ENCODE measurements at regions not wholly inside any gene's neighbourhood (a gene's known extent, or its start where the extent isn't known, plus 50 kb on each side); places are given as distances from the start of the nearest gene placed in this dataset.

- H3K4me3 Mint-ChIP-seq, result no peak overlapping the region
- no peaks in the 10 kb centered on the region for H3K27me3 ChIP-seq (replicated peaks in 1 of 2; ENCODE audit: control insufficient read depth in 2 of 2, extremely low read depth in 1 of 2, insufficient read depth in 2 of 2, low read length in 1 of 2)
- ATAC-seq (replicated peaks in 1 of 4) (no peak), DNase-seq (no peak)
- no peak overlapping the region for H3K27ac ChIP-seq (ENCODE audit: low read length)
- no peak overlapping the region for H3K27ac Mint-ChIP-seq
- H3K9me3 ChIP-seq, result no peaks in the 10 kb centered on the region
- H3K9me3 Mint-ChIP-seq, result peaks cover 0 to 24% (median 6%) of the 10 kb centered on the region in 3 donors
- H3K36me3 Mint-ChIP-seq, result no peaks in the 10 kb centered on the region
- ChIA-PET POLR2A (no interaction called here), CTCF (no interaction called here)
- H3K4me1 ChIP-seq (ENCODE audit: control insufficient read depth in 1 of 2, extremely low read depth in 1 of 2, insufficient read depth in 2 of 2, low read length in 2 of 2), result no peaks in the 10 kb centered on the region
- H3K4me1 Mint-ChIP-seq, result no peaks in the 10 kb centered on the region
- 57% methylated on average over 1 of the region's 3 CpGs for WGBS (ENCODE audit: insufficient coverage)
- no peaks in the 10 kb centered on the region for H3K27me3 Mint-ChIP-seq
- H3K36me3 ChIP-seq (ENCODE audit: control insufficient read depth in 2 of 2, extremely low read depth in 1 of 2, insufficient read depth in 1 of 2, low read length in 1 of 2), result no peaks in the 10 kb centered on the region
- no peak overlapping the region for H3K4me3 ChIP-seq (ENCODE audit: control insufficient read depth in 1 of 2, extremely low read depth in 1 of 2, low read length in 1 of 2)
Observed at GRCh38 chr21:16676391-16676790, 836.5 kb upstream of the CXADR start.

- Mint-ChIP-seq H3K27me3 (no peaks in the 10 kb centered on the region), H3K36me3 (no peaks in the 10 kb centered on the region), H3K27ac (no peak overlapping the region), H3K4me3 (no peak overlapping the region), H3K9me3 (peaks cover 0 to 13% (median 13%) of the 10 kb centered on the region in 3 donors), H3K4me1 (no peaks in the 10 kb centered on the region)
- POLR2A ChIA-PET, result no interaction called here
- H3K9me3 ChIP-seq, result no peaks in the 10 kb centered on the region
- no peaks in the 10 kb centered on the region for H3K36me3 ChIP-seq (ENCODE audit: control insufficient read depth in 2 of 2, extremely low read depth in 1 of 2, insufficient read depth in 1 of 2, low read length in 1 of 2)
- no peaks in the 10 kb centered on the region for H3K4me1 ChIP-seq (ENCODE audit: control insufficient read depth in 1 of 2, extremely low read depth in 1 of 2, insufficient read depth in 2 of 2, low read length in 2 of 2)
- no peak for DNase-seq
- no peak overlapping the region for H3K27ac ChIP-seq (ENCODE audit: low read length)
- no peak overlapping the region for H3K4me3 ChIP-seq (ENCODE audit: control insufficient read depth in 1 of 2, extremely low read depth in 1 of 2, low read length in 1 of 2)
- H3K27me3 ChIP-seq (replicated peaks in 1 of 2; ENCODE audit: control insufficient read depth in 2 of 2, extremely low read depth in 1 of 2, insufficient read depth in 2 of 2, low read length in 1 of 2), result no peaks in the 10 kb centered on the region
- WGBS (ENCODE audit: insufficient coverage), result 40% methylated on average over 1 of the region's 3 CpGs
- ATAC-seq (replicated peaks in 1 of 4), result no peak
- CTCF ChIA-PET, result no interaction called here
Observed at GRCh38 chr21:16678429-16679160, 834.2 kb upstream of the CXADR start.

GRCh38 chr21:16695074-16695473, 817.8 kb upstream of the CXADR start:
- Mint-ChIP-seq H3K9me3 (peaks cover 10 to 39% (median 23%) of the 10 kb centered on the region in 3 donors), H3K4me1 (no peaks in the 10 kb centered on the region), H3K36me3 (no peaks in the 10 kb centered on the region), H3K27me3 (no peaks in the 10 kb centered on the region), H3K27ac (no peak overlapping the region), H3K4me3 (no peak overlapping the region)
- no peak overlapping the region for H3K4me3 ChIP-seq (ENCODE audit: control insufficient read depth in 1 of 2, extremely low read depth in 1 of 2, low read length in 1 of 2)
- H3K27me3 ChIP-seq (replicated peaks in 1 of 2; ENCODE audit: control insufficient read depth in 2 of 2, extremely low read depth in 1 of 2, insufficient read depth in 2 of 2, low read length in 1 of 2), result no peaks in the 10 kb centered on the region
- no peak overlapping the region for H3K27ac ChIP-seq (ENCODE audit: low read length)
- DNase-seq (no peak), ATAC-seq (replicated peaks in 1 of 4) (no peak)
- H3K4me1 ChIP-seq (ENCODE audit: control insufficient read depth in 1 of 2, extremely low read depth in 1 of 2, insufficient read depth in 2 of 2, low read length in 2 of 2), result no peaks in the 10 kb centered on the region
- ChIA-PET CTCF (no interaction called here), POLR2A (no interaction called here)
- H3K9me3 ChIP-seq, result no peaks in the 10 kb centered on the region
- no peaks in the 10 kb centered on the region for H3K36me3 ChIP-seq (ENCODE audit: control insufficient read depth in 2 of 2, extremely low read depth in 1 of 2, insufficient read depth in 1 of 2, low read length in 1 of 2)
- 71% methylated on average over 1 of the region's 2 CpGs for WGBS (ENCODE audit: insufficient coverage)

- H3K36me3 ChIP-seq (ENCODE audit: control insufficient read depth in 2 of 2, extremely low read depth in 1 of 2, insufficient read depth in 1 of 2, low read length in 1 of 2), result no peaks in the 10 kb centered on the region
- H3K9me3 ChIP-seq, result no peaks in the 10 kb centered on the region
- no peaks in the 10 kb centered on the region for H3K27me3 ChIP-seq (replicated peaks in 1 of 2; ENCODE audit: control insufficient read depth in 2 of 2, extremely low read depth in 1 of 2, insufficient read depth in 2 of 2, low read length in 1 of 2)
- ChIA-PET CTCF (no interaction called here), POLR2A (no interaction called here)
- H3K4me1 Mint-ChIP-seq, result no peaks in the 10 kb centered on the region
- H3K27ac Mint-ChIP-seq, result no peak overlapping the region
- no peak overlapping the region for H3K27ac ChIP-seq (ENCODE audit: low read length)
- WGBS (ENCODE audit: insufficient coverage), result no CpG with 5 or more reads among the region's 2 CpGs
- no peaks in the 10 kb centered on the region for H3K4me1 ChIP-seq (ENCODE audit: control insufficient read depth in 1 of 2, extremely low read depth in 1 of 2, insufficient read depth in 2 of 2, low read length in 2 of 2)
- no peak for ATAC-seq (replicated peaks in 1 of 4)
- no peaks in the 10 kb centered on the region for H3K27me3 Mint-ChIP-seq
- H3K9me3 Mint-ChIP-seq, result peaks cover 0 to 18% (median 9%) of the 10 kb centered on the region in 3 donors
- no peak for DNase-seq
- no peaks in the 10 kb centered on the region for H3K36me3 Mint-ChIP-seq
- no peak overlapping the region for H3K4me3 Mint-ChIP-seq
- H3K4me3 ChIP-seq (ENCODE audit: control insufficient read depth in 1 of 2, extremely low read depth in 1 of 2, low read length in 1 of 2), result no peak overlapping the region
Observed at GRCh38 chr21:16707274-16707673, 805.6 kb upstream of the CXADR start.

- Histone ChIP-seq H3K4me3 (ENCODE audit: control insufficient read depth in 1 of 2, extremely low read depth in 1 of 2, low read length in 1 of 2) (no peak overlapping the region), H3K4me1 (ENCODE audit: control insufficient read depth in 1 of 2, extremely low read depth in 1 of 2, insufficient read depth in 2 of 2, low read length in 2 of 2) (no peaks in the 10 kb centered on the region), H3K27me3 (replicated peaks in 1 of 2; ENCODE audit: control insufficient read depth in 2 of 2, extremely low read depth in 1 of 2, insufficient read depth in 2 of 2, low read length in 1 of 2) (no peaks in the 10 kb centered on the region), H3K27ac (ENCODE audit: low read length) (no peak overlapping the region), H3K36me3 (ENCODE audit: control insufficient read depth in 2 of 2, extremely low read depth in 1 of 2, insufficient read depth in 1 of 2, low read length in 1 of 2) (no peaks in the 10 kb centered on the region), H3K9me3 (peaks cover 2% of the 10 kb centered on the region)
- ChIA-PET POLR2A (no interaction called here), CTCF (no interaction called here)
- Mint-ChIP-seq H3K36me3 (no peaks in the 10 kb centered on the region), H3K4me3 (no peak overlapping the region), H3K4me1 (no peaks in the 10 kb centered on the region), H3K9me3 (peaks cover 0 to 22% (median 9%) of the 10 kb centered on the region in 3 donors), H3K27ac (no peak overlapping the region), H3K27me3 (no peaks in the 10 kb centered on the region)
- no peak for DNase-seq
- 40% methylated on average over 1 of the region's 2 CpGs for whole genome bisulfite sequencing (ENCODE audit: insufficient coverage)
- ATAC-seq (replicated peaks in 1 of 4), result no peak
Observed at GRCh38 chr21:16708101-16708835, 804.6 kb upstream of the CXADR start.

- CTCF ChIA-PET, result no interaction called here
- 60% methylated on average over 1 of the region's 5 CpGs for WGBS (ENCODE audit: insufficient coverage)
Observed at GRCh38 chr21:16709866-16710550, 802.8 kb upstream of the CXADR start.

More at GRCh38 chr21:16709866-16710550, 802.8 kb upstream of the CXADR start:
- H3K4me1 Mint-ChIP-seq, result no peaks in the 10 kb centered on the region
- Histone ChIP-seq H3K9me3 (peaks cover 2% of the 10 kb centered on the region), H3K27ac (ENCODE audit: low read length) (no peak overlapping the region), H3K4me3 (ENCODE audit: control insufficient read depth in 1 of 2, extremely low read depth in 1 of 2, low read length in 1 of 2) (no peak overlapping the region), H3K27me3 (replicated peaks in 1 of 2; ENCODE audit: control insufficient read depth in 2 of 2, extremely low read depth in 1 of 2, insufficient read depth in 2 of 2, low read length in 1 of 2) (no peaks in the 10 kb centered on the region), H3K4me1 (ENCODE audit: control insufficient read depth in 1 of 2, extremely low read depth in 1 of 2, insufficient read depth in 2 of 2, low read length in 2 of 2) (no peaks in the 10 kb centered on the region), H3K36me3 (ENCODE audit: control insufficient read depth in 2 of 2, extremely low read depth in 1 of 2, insufficient read depth in 1 of 2, low read length in 1 of 2) (no peaks in the 10 kb centered on the region)
- H3K4me3 Mint-ChIP-seq, result no peak overlapping the region
- POLR2A ChIA-PET, result no interaction called here
- no peak overlapping the region for H3K27ac Mint-ChIP-seq
- no peaks in the 10 kb centered on the region for H3K36me3 Mint-ChIP-seq
- no peaks in the 10 kb centered on the region for H3K27me3 Mint-ChIP-seq
- ATAC-seq (replicated peaks in 1 of 4) (no peak), DNase-seq (no peak)
- H3K9me3 Mint-ChIP-seq, result peaks cover 0 to 27% (median 6%) of the 10 kb centered on the region in 3 donors

Measured in T-cell (primary cell).